ENCODE measurements at regions not wholly inside any gene's neighbourhood (a gene's known extent, or its start where the extent isn't known, plus 50 kb on each side); places are given as distances from the start of the nearest gene placed in this dataset.

- no peak for TF ChIP-seq ZNF274 (IDR thresholded peaks at IDR 0.05; ENCODE audit: low read depth, low read length)
- TF ChIP-seq YY1 (IDR thresholded peaks at IDR 0.05; ENCODE audit: insufficient read depth, insufficient read length): no peak
These were observed 171.5 kb upstream of the DUSP10 start for GRCh38 chr1:221913351-221913892.

Data from NT2/D1 (cell line).